ENCODE measurements at regions not wholly inside any gene's neighbourhood (a gene's known extent, or its start where the extent isn't known, plus 50 kb on each side); places are given as distances from the start of the nearest gene placed in this dataset.

- TF ChIP-seq CTCF (IDR thresholded peaks at IDR 0.05; ENCODE audit: unreplicated experiment), result no peak
- H3K4me1 Mint-ChIP-seq (ENCODE audit: unreplicated experiment), result no peaks in the 10 kb centered on the region
- DNase-seq (ENCODE audit: low spot score), result no peak
Measured at GRCh38 chr5:159426694-159427093, 96.4 kb upstream of the IL12B start.

DNA sequence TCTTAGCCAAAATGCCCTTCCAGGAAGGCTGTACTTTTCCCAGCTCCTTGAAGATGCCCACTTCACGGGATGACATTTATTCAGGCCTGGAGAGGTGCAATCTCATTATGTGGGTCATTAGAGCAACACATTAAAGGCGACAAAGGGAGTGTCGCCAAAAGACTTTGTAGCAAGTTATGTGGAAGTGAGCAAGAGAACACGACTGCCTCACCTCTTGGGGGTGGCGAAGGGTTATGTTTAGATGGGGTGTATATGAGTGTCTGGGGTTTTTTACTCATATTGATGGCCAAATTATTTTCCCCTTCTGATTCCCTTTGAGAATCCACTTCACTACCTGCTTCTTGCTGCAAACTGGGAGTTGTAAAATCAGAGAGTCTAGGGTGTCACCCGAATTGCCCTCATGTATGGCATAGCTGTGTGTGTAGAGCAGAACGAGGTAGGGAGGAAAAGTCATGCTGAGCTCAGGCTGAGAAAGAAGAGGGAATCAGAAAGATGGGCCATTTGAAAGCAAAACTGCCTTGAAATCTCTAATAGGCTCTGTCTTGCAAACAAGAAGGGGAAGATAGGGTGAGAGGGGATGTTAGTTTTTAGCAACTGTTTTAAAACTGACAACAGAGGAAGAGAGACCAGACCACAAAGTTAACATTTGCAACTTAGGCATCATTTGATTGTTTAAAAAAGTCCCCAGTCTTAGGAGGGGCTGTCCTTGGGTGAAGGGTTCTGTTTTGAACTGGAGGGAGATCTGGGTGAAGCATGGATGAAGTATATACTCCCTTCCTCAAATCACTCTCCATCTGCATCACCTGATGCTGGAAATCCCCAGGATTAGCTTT, 97.1 kb upstream of the IL12B start:
- DNase-seq (ENCODE audit: low spot score), result no peak
- H3K36me3 Mint-ChIP-seq (ENCODE audit: low read depth, unreplicated experiment), result no peaks in the 10 kb centered on the region
- H3K4me1 Mint-ChIP-seq (ENCODE audit: unreplicated experiment), result no peaks in the 10 kb centered on the region
- H3K27ac Mint-ChIP-seq (ENCODE audit: unreplicated experiment), result no peak overlapping the region
- no peak for TF ChIP-seq CTCF (IDR thresholded peaks at IDR 0.05; ENCODE audit: unreplicated experiment)
- H3K27me3 Mint-ChIP-seq (ENCODE audit: unreplicated experiment), result peaks cover 7% of the 10 kb centered on the region
- H3K9me3 Mint-ChIP-seq (ENCODE audit: unreplicated experiment), result no peaks in the 10 kb centered on the region
- no peak overlapping the region for H3K4me3 Mint-ChIP-seq (ENCODE audit: unreplicated experiment)

More at GRCh38 chr5:159426694-159427093, 96.4 kb upstream of the IL12B start:
- H3K36me3 Mint-ChIP-seq (ENCODE audit: low read depth, unreplicated experiment), result no peaks in the 10 kb centered on the region
- no peak overlapping the region for H3K27ac Mint-ChIP-seq (ENCODE audit: unreplicated experiment)
- H3K4me3 Mint-ChIP-seq (ENCODE audit: unreplicated experiment), result no peak overlapping the region
- H3K9me3 Mint-ChIP-seq (ENCODE audit: unreplicated experiment), result no peaks in the 10 kb centered on the region
- H3K27me3 Mint-ChIP-seq (ENCODE audit: unreplicated experiment), result peaks cover 7% of the 10 kb centered on the region

- Mint-ChIP-seq H3K4me1 (ENCODE audit: unreplicated experiment) (no peaks in the 10 kb centered on the region), H3K9me3 (ENCODE audit: unreplicated experiment) (no peaks in the 10 kb centered on the region), H3K27ac (ENCODE audit: unreplicated experiment) (no peak overlapping the region), H3K36me3 (ENCODE audit: low read depth, unreplicated experiment) (no peaks in the 10 kb centered on the region), H3K27me3 (ENCODE audit: unreplicated experiment) (peaks cover 8% of the 10 kb centered on the region), H3K4me3 (ENCODE audit: unreplicated experiment) (no peak overlapping the region)
- TF ChIP-seq CTCF (IDR thresholded peaks at IDR 0.05; ENCODE audit: unreplicated experiment), result no peak
- DNase-seq (ENCODE audit: low spot score), result no peak
Measured at GRCh38 chr5:159430361-159431012, 100.2 kb upstream of the IL12B start.

- no peak overlapping the region for H3K4me3 Mint-ChIP-seq (ENCODE audit: unreplicated experiment)
- no peak for DNase-seq (ENCODE audit: low spot score)
- peaks cover 4% of the 10 kb centered on the region for H3K4me1 Mint-ChIP-seq (ENCODE audit: unreplicated experiment)
- no peak overlapping the region for H3K27ac Mint-ChIP-seq (ENCODE audit: unreplicated experiment)
- H3K36me3 Mint-ChIP-seq (ENCODE audit: low read depth, unreplicated experiment), result no peaks in the 10 kb centered on the region
- no peaks in the 10 kb centered on the region for H3K9me3 Mint-ChIP-seq (ENCODE audit: unreplicated experiment)
- H3K27me3 Mint-ChIP-seq (ENCODE audit: unreplicated experiment), result peaks cover 4% of the 10 kb centered on the region
- TF ChIP-seq CTCF (IDR thresholded peaks at IDR 0.05; ENCODE audit: unreplicated experiment), result no peak
Measured at GRCh38 chr5:159435855-159436254, 105.6 kb upstream of the IL12B start.

DNA sequence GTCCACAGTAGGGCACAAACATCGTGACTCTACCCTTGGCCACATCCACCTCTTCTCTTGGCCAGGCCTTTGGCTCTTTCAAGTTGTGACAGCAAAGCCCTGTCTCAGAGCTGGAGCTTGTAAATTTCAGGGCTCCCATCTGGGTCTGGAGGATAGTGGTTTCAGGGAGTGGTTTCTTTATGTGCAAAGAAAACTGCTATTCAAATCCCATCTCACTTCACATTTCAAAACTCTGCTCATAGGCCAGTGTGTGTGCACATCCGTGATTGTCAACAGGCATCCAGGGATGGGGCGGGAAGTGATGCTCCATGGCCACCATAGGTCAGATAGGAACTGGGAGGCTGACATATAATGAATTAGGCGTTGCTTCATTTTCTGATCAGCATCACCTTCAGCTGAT, 107.8 kb upstream of the IL12B start:
- no peak for TF ChIP-seq CTCF (IDR thresholded peaks at IDR 0.05; ENCODE audit: unreplicated experiment)
- Mint-ChIP-seq H3K4me1 (ENCODE audit: unreplicated experiment) (peaks cover 4% of the 10 kb centered on the region), H3K36me3 (ENCODE audit: low read depth, unreplicated experiment) (no peaks in the 10 kb centered on the region), H3K9me3 (ENCODE audit: unreplicated experiment) (no peaks in the 10 kb centered on the region), H3K27me3 (ENCODE audit: unreplicated experiment) (peaks cover 9% of the 10 kb centered on the region), H3K4me3 (ENCODE audit: unreplicated experiment) (no peak overlapping the region), H3K27ac (ENCODE audit: unreplicated experiment) (no peak overlapping the region)
- no peak for DNase-seq (ENCODE audit: low spot score)
